CD4-positive, alpha-beta T cell treated with Interferon alpha-2 for 1 hour (primary cell): ENCODE measurements at regions not wholly inside any gene's neighbourhood (a gene's known extent, or its start where the extent isn't known, plus 50 kb on each side); places are given as distances from the start of the nearest gene placed in this dataset.
"Not testable (repeated sequence)": the region's sequence is repeated elsewhere in the genome, so short reads cannot be mapped to it uniquely, and the experiment has no call there.

Experiments used
- DNase-seq, 2 donors: peaks; one replicate each; pipeline ENCODE4 v3.0.0-alpha.2; 2020 to 2022

GRCh38 chr17:36695710-36696109 lies 94.3 kb downstream of the MRM1 start:
- not testable (repeated sequence) for DNase-seq

DNA sequence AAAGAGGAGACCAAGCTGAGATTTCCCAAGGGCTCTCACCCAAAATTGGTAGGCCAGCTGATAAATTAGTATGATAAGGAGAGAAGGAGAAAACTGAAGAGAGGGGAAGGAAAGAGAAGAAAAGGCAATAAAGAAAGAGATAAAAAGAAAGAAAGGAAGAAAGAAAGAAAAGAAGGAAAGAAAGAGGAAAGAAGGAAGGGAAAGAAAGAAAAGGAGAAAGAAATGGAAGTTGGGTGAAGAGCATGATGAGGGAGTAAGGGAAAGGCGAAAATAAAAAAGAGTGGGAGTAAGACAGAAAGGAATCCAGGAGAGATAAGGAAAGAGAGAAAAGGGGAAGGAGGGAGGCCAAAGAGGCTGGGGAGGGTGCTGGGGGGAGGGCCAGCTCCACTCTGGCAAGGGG lies 95.4 kb downstream of the MRM1 start:
- DNase-seq: no peak

DNA sequence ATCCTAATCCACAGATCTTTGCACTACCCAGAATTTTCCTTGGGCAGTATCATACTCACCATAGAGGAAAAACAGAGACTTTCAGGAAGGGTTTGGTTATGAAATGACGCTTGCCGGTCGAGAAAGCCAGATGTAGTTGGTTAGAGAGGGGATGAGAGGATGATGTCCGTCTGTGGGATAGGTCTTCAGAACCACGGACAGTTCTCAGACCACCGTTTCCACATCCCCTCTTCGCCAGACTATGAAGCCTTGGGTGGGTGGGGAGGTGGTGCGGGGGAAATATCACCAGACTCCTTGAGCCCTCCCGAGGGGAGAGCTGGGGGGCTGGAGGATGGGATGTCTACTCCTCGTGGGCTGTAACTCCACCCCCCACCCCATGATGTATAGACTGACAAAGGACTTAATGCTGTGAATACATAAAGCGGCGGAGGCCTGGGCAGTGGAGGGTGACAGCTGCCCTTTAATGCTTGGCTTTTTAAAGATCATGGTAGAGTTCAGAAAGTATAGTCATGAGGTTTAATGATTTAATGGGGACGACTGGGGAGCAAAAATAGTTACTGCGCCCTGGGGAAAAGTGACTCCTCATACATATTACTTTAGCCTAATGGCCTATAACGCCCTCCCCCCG lies 96.6 kb downstream of the MRM1 start:
- no peak for DNase-seq

DNA sequence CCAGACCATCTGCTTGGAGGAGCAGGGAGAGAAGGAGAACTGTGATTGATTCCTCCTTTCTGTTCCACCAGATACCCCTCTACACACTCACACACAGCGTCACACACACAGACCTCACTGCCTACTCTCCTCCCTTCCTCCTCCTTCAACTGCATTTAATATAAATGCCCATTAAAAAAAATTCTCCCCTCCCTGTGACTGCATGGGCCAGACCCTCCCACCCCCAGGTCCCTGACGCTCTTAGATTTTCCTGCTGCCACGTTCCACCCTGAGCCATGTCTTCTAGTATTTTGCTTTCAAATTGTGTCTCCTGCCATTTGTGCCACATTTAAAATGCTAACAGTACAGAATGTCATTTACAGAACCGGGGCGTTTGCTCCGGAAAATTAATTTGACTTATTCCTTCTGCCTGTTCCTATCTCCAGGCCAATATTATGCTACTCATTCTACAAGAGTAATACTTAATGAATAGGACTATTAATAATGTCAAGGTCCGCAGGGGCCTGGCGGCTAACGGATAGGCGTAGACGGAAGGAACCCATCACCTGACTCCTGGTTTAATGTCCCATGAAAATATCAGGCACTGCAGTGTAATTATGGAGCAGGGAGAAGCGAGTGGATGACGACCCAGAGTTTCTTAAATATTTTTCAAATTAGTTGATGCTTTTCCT lies 100.2 kb downstream of the MRM1 start:
- DNase-seq: no peak

DNA sequence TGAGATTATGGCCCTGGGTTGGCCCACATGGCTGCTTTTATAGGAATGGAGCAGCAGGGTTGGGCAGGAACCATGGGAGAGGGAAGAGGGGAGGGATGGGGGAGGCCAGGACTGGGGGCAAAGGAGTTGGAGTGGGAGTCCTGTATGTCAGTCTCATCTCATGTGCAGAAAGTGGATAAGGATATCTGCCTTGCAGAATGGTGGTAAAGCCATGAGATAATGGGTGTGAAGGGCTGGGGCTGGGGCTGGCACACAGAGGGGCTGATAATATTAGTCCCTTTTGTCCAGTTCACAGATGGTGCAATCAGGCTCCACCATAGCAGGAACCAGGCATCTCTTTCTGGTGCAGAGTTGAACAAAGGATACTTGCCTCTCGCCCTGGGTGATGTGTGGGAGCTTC lies 101.3 kb downstream of the MRM1 start:
- DNase-seq: no peak

- DNase-seq: peak in 1 of 2 donors; percentile 31
Observed at GRCh38 chr17:36703860-36704266, 102.5 kb downstream of the MRM1 start.

DNA sequence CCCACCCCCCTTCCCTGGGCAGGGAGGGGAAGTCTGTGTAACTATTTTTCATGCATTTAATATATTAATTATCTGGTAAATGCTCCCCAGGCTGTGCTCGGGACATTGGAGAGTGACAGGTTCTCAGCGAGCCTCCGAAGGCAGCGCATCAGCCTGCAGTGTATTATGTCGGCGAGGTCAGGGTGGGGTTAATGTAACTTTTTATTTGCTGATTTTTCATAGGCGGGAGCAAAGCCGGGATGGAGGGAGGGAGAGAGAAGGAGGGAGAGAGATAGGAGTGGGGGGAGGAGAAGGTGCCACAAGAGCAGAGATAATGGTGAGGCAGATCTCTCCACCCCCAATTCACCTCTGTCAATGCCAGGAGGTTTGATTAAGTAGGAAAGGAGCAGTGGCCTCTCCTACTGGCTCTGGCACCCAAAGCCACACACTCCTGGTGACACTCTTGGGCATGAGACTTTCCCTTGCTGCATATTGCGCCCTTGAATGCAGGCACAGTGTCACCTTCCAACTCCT lies 104.0 kb downstream of the MRM1 start:
- no peak for DNase-seq

DNA sequence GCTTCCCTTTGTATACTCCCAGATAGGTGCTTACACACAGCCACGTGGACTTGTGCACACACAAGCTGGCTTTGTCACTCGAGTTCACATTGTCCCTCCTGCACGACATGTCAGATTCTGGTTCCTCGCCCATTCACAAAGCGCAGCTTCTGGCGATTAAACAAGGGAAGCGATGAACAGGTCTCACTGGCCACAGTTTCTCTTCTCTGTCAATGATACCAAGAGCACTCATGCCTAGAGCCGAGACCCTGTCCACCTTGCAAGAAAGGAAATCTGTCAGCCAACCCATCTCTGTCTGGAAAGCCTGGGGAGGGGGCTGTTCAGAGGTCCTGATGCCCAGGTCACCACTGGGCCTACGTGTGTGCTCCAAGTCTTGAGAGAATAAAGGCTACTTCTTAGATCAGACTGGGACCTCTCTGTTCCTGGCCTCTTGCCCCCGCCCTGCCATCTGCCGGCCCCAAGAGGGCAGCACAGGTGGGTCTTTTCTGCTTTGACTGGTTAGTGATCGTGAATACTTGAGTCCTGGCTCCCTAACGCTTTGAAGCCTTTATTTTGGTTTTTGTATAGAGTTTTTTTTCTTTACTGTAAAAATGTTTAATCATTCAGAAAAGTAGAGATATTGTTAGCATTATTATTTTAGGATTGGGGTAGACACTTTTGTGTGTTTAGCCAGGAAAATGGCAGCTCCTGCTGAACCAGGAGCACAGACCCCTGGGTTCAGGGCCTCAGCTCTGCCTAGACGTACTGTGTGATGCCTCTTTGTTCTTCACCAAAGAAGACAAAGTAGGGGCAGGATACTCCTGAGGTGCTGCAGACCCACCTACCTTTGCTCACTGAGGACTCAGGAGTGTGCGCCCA lies 104.7 kb downstream of the MRM1 start:
- DNase-seq: peak; percentile 28 to 58

GRCh38 chr17:36707904-36708303 lies 106.5 kb downstream of the MRM1 start:
- no peak for DNase-seq

GRCh38 chr17:36714789-36715188 lies 113.4 kb downstream of the MRM1 start:
- no peak for DNase-seq

DNA sequence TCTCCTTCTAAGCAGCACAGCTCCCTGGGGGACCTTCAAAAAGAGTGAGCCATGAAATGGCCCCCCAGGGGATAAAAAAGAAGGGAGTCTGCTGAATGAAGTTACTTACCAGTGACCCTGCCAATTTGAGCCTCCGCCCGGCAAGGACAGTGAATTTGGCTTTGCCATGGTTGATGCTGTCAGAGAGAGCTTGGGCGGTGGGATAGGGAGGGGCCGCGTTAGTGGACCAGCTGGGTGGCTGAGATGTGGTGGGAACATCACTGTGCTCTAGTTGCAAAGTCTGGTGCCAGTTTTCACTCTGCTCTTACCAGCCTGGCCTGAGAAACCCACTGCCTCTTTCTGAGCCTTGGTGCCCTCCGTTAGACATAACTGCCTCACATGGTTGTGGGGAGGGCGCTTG lies 114.6 kb downstream of the MRM1 start:
- no peak for DNase-seq

- DNase-seq: no peak
Observed at GRCh38 chr17:36717088-36717487, 115.7 kb downstream of the MRM1 start.

DNA sequence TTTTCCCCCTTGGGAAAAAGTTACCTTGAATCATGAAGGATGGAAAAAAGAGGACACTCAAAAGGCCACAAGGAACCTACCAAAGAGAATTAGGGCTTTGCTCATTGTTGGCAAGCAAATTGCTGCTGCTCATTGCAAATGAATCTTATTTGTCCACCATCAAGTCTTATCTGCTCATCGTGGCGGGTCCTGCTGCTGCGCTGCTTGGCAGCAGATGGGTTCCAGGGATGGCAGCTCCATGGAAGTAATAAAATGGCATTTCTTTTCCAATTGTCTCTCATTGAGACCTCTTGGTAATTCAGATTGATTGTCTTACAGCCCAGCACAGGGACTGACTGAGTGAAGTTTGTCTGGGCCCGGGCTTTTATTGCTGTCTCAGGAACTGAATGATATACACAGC lies 118.7 kb downstream of the MRM1 start:
- DNase-seq: no peak

DNA sequence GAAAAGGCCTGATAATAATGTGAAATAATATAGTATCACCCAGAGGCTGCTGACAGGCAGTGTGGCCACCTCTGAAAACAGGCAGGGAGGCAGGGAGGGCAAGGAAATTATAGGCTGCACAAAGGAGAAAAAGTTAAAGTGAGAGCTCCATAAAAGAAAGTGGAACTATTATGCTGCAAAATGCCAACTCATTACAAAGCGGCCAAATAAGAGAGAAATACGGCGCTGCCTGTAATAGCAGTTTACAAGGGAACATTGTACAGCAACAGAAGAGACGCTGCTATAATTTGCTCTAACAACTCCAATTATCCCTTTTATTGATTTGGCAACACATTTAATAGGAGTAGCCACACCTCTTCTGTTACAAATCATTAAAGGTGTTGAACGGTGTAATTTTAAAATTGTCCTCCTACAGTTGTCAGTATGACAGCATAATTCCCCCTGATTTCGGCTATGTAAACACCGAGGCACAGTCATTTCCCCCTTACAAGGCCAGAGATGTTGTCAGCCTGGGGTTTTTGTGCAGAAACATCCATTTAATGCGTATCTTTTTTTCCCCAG lies 120.3 kb downstream of the MRM1 start:
- DNase-seq: no peak

- DNase-seq: peak; percentile 78 to 83
Observed at GRCh38 chr17:36722121-36722902, 120.9 kb downstream of the MRM1 start.

GRCh38 chr17:36722903-36723263 lies 121.5 kb downstream of the MRM1 start:
- no peak for DNase-seq

DNA sequence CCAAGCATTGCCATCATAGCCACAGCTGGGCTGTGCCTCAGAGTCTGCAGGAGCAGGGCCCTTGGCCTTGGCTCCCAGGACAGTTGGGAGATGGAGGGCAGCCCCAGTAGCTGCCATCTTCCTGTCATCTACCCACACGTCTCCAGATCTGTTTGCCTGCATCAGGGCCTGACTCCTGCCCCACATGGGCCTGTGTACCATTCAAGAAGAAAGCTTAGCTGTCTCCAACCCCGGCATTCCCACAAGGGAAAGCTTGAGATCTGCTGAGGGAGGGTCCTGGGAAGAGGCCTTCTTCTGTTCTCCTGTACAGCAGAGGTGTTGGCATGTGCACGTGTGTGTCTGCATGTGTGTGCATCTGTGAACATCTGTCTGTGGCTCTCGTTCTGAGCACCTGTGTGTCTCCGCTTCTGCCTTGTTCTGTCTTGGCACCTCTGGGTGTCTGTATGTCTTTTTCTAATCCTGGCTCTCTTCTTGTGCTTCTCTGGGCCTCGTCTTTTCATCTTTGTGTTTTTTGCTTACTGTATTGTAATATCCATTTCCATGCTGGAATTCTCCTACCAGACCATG lies 122.2 kb downstream of the MRM1 start:
- DNase-seq: no peak

DNA sequence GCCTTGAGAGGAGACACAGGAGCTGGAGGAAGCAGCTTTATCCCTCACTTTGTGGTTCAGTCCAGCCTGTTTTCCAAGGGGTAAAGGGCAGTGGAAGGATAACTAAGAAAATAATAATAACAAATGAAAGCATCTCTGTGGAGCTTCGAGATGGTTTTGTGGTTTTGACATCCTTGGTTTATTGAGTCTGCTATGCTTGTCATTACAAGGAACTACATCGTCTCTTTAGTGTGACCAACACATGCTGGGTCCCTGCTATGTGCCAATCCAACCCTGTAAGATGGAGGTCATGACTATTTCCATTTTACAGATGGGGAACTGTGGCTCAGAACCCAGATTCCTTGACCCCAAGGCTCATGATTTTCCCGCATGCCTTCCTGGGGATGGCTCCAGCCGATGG lies 124.8 kb downstream of the MRM1 start:
- no peak for DNase-seq

- no peak for DNase-seq
Observed at GRCh38 chr17:36727052-36727451, 125.7 kb downstream of the MRM1 start.

- DNase-seq: no peak
Observed at GRCh38 chr17:36727577-36727976, 126.2 kb downstream of the MRM1 start.

DNA sequence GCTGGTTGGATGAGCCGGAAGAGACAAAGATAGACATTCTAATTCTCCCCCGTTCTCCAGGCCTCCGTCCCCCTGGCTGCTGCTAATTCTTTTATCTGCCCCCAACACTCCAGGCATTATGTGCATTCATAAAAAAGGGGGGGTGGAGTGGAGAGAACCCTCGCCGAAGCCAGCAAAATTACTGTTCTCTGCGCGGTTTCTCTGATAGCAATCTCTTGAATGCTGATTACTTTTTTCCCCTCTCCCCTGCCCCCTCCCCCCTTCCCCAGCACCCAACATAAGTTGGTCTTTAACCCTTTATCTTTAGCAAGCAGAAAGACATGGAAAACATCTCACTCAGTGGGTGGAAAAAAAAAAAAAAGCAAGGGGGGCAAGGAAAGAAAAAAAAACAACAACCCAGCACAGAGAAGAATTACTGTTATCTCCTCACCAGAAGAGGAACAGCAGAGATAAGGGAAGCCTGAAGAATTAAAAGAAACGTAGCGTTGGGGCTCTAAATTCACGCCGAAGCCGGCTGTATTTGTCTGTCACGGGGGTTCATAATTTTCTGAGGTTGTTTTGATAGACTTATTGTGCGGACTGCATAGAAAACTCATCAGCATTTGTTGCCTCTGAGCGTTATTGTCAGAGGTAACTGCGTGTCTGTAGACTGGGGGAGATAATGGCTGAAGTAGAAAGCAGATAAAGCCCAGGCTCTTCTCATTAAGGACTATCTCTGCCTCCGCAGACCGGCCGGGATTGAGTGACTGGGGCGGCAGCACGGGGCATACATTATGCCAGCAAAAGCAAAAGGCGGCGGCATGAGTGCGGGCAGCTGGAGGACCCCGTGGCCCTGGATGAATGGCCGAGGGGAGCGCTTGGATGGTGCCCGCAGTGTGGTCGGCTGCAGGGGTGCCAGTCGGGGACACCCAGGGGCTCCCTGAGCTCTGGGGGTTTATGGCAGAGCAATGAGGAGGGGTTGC lies 126.9 kb downstream of the MRM1 start:
- DNase-seq: peak in 1 of 2 donors; percentile 7
